ENCODE measurements at regions not wholly inside any gene's neighbourhood (a gene's known extent, or its start where the extent isn't known, plus 50 kb on each side); places are given as distances from the start of the nearest gene placed in this dataset.
"Not testable (repeated sequence)": the region's sequence is repeated elsewhere in the genome, so short reads cannot be mapped to it uniquely, and the experiment has no call there.

DNA sequence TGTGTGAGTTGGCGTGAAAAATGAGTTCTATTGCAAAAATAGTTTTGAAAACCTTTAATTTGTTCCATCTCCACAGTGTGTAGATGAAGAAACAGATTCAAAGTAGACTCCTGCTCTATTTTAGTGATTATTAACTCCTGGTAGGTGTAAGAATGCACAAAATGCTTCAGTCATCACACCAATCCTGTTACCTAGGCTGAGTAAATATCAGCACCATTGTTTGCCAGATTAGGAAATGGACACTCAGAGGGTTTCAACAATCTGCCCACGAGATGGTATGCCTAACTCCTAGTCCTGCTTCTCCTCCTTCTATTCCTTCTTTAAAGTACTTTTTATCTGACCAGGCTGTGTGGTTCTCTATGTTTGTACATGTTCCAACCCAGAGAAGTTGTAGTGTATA lies 108.9 kb upstream of the AHI1 start:
- Histone ChIP-seq H4K20me1 (ENCODE audit: control insufficient read depth, insufficient read depth, low read length, poor library complexity, severe bottlenecking) (no peaks in the 10 kb centered on the region), H3K27me3 (replicated peaks in 1 of 4; ENCODE audit: control extremely low read depth in 1 of 4, control insufficient read depth in 3 of 4, insufficient read depth in 4 of 4, low read length in 3 of 4) (no peaks in the 10 kb centered on the region), H2AFZ (ENCODE audit: insufficient read depth, low read depth, low read length, poor library complexity, severe bottlenecking) (no peak overlapping the region), H3K79me2 (ENCODE audit: control insufficient read depth, insufficient read depth, low read length) (no peaks in the 10 kb centered on the region), H3K9ac (ENCODE audit: low read length) (no peak overlapping the region), H3K9me3 (ENCODE audit: control extremely low read depth in 1 of 3, control insufficient read depth in 2 of 3, insufficient read depth in 1 of 3, low read length in 2 of 3) (peaks cover 0 to 3% (median 0%) of the 10 kb centered on the region in 3 donors), H3K4me2 (replicated peaks; ENCODE audit: low read depth, low read length, poor library complexity, severe bottlenecking) (no peak overlapping the region), H3K27ac (ENCODE audit: low read length in 2 of 2) (no peak overlapping the region), H3K4me1 (ENCODE audit: control insufficient read depth in 2 of 2, insufficient read depth in 2 of 2, low read length in 2 of 2) (no peaks in the 10 kb centered on the region), H3K36me3 (replicated peaks in 1 of 2; ENCODE audit: control extremely low read depth in 1 of 2, control insufficient read depth in 1 of 2, extremely low read depth in 1 of 2, insufficient read depth in 2 of 2, low read length in 1 of 2) (no peaks in the 10 kb centered on the region), H3K4me3 (ENCODE audit: control extremely low read depth in 1 of 5, extremely low read depth in 1 of 5, insufficient read depth in 1 of 5, low read depth in 2 of 5, low read length in 4 of 5) (no peak overlapping the region)
- ChIA-PET POLR2A (no interaction called here), CTCF (no interaction called here)
- intact Hi-C loops (cut with micrococcal nuclease) = no loop called here
- Mint-ChIP-seq H3K4me1 (no peaks in the 10 kb centered on the region), H3K27me3 (peaks cover 7% of the 10 kb centered on the region), H3K9me3 (ENCODE audit: insufficient read depth) (no peaks in the 10 kb centered on the region), H3K4me3 (no peak overlapping the region), H3K27ac (no peak overlapping the region)
- DNase-seq = no peak
- ATAC-seq (ENCODE audit: low read depth) = no peak
- WGBS (ENCODE audit: insufficient coverage) = no CpG with 5 or more reads among the region's 2 CpGs
- TF ChIP-seq, protein P1, sequence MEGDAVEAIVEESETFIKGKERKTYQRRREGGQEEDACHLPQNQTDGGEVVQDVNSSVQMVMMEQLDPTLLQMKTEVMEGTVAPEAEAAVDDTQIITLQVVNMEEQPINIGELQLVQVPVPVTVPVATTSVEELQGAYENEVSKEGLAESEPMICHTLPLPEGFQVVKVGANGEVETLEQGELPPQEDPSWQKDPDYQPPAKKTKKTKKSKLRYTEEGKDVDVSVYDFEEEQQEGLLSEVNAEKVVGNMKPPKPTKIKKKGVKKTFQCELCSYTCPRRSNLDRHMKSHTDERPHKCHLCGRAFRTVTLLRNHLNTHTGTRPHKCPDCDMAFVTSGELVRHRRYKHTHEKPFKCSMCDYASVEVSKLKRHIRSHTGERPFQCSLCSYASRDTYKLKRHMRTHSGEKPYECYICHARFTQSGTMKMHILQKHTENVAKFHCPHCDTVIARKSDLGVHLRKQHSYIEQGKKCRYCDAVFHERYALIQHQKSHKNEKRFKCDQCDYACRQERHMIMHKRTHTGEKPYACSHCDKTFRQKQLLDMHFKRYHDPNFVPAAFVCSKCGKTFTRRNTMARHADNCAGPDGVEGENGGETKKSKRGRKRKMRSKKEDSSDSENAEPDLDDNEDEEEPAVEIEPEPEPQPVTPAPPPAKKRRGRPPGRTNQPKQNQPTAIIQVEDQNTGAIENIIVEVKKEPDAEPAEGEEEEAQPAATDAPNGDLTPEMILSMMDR (IDR thresholded peaks at IDR 0.05) = no peak
- TF ChIP-seq EZH2 (IDR thresholded peaks at IDR 0.05; ENCODE audit: borderline replicate concordance, insufficient read depth, low read depth, low read length, poor library complexity, severe bottlenecking) = no peak

DNA sequence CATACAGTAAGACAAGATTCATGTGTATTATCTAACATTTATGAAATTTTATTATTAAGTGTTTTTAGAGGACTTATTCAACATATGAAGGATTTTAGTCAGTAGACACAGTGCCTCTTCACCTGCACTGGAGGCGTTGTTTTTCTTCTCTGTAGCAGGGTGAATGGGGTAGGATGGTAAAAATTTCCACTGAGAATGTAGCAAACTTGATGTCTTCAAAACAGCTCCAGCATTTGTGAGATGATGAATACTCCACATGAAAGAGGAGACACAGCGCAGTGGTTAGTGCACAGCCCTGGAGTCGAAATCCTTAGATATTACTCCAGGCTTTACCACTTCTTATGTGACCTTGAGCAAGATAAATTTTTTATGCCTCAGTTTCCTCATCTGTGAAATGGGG lies 110.5 kb upstream of the AHI1 start:
- Mint-ChIP-seq H3K27ac (no peak overlapping the region), H3K4me1 (no peaks in the 10 kb centered on the region), H3K27me3 (peaks cover 7% of the 10 kb centered on the region), H3K9me3 (ENCODE audit: insufficient read depth) (no peaks in the 10 kb centered on the region), H3K4me3 (no peak overlapping the region)
- Histone ChIP-seq H3K9me3 (ENCODE audit: control extremely low read depth in 1 of 3, control insufficient read depth in 2 of 3, insufficient read depth in 1 of 3, low read length in 2 of 3) (no peaks in the 10 kb centered on the region), H2AFZ (ENCODE audit: insufficient read depth, low read depth, low read length, poor library complexity, severe bottlenecking) (no peak overlapping the region), H3K36me3 (replicated peaks in 1 of 2; ENCODE audit: control extremely low read depth in 1 of 2, control insufficient read depth in 1 of 2, extremely low read depth in 1 of 2, insufficient read depth in 2 of 2, low read length in 1 of 2) (no peaks in the 10 kb centered on the region), H3K79me2 (ENCODE audit: control insufficient read depth, insufficient read depth, low read length) (no peaks in the 10 kb centered on the region), H3K27me3 (replicated peaks in 1 of 4; ENCODE audit: control extremely low read depth in 1 of 4, control insufficient read depth in 3 of 4, insufficient read depth in 4 of 4, low read length in 3 of 4) (no peaks in the 10 kb centered on the region), H3K4me1 (ENCODE audit: control insufficient read depth in 2 of 2, insufficient read depth in 2 of 2, low read length in 2 of 2) (no peaks in the 10 kb centered on the region), H3K4me2 (replicated peaks; ENCODE audit: low read depth, low read length, poor library complexity, severe bottlenecking) (no peak overlapping the region), H3K4me3 (ENCODE audit: control extremely low read depth in 1 of 5, extremely low read depth in 1 of 5, insufficient read depth in 1 of 5, low read depth in 2 of 5, low read length in 4 of 5) (no peak overlapping the region), H4K20me1 (ENCODE audit: control insufficient read depth, insufficient read depth, low read length, poor library complexity, severe bottlenecking) (no peaks in the 10 kb centered on the region), H3K27ac (ENCODE audit: low read length in 2 of 2) (no peak overlapping the region), H3K9ac (ENCODE audit: low read length) (no peak overlapping the region)
- CTCF ChIA-PET = no interaction called here
- TF ChIP-seq EZH2 (IDR thresholded peaks at IDR 0.05; ENCODE audit: borderline replicate concordance, insufficient read depth, low read depth, low read length, poor library complexity, severe bottlenecking) = no peak
- TF ChIP-seq, protein P1 (IDR thresholded peaks at IDR 0.05) = no peak
- POLR2A ChIA-PET = no interaction called here
- ATAC-seq (ENCODE audit: low read depth) = no peak
- WGBS (ENCODE audit: insufficient coverage) = 100% methylated on average over 1 of the region's 3 CpGs
- DNase-seq = no peak
- intact Hi-C loops (cut with micrococcal nuclease) = no loop called here

GRCh38 chr6:135610192-135610591 lies 112.7 kb upstream of the AHI1 start:
- H3K4me1 Mint-ChIP-seq; H3K36me3 ChIP-seq (replicated peaks in 1 of 2; ENCODE audit: control extremely low read depth in 1 of 2, control insufficient read depth in 1 of 2, extremely low read depth in 1 of 2, insufficient read depth in 2 of 2, low read length in 1 of 2); H3K4me3 Mint-ChIP-seq; ATAC-seq (ENCODE audit: low read depth); H3K4me3 ChIP-seq (ENCODE audit: control extremely low read depth in 1 of 5, extremely low read depth in 1 of 5, insufficient read depth in 1 of 5, low read depth in 2 of 5, low read length in 4 of 5); H3K4me1 ChIP-seq (ENCODE audit: control insufficient read depth in 2 of 2, insufficient read depth in 2 of 2, low read length in 2 of 2); H3K9ac ChIP-seq (ENCODE audit: low read length); H3K27ac ChIP-seq (ENCODE audit: low read length in 2 of 2); H2AFZ ChIP-seq (ENCODE audit: insufficient read depth, low read depth, low read length, poor library complexity, severe bottlenecking); H3K9me3 ChIP-seq (ENCODE audit: control extremely low read depth in 1 of 3, control insufficient read depth in 2 of 3, insufficient read depth in 1 of 3, low read length in 2 of 3); H3K79me2 ChIP-seq (ENCODE audit: control insufficient read depth, insufficient read depth, low read length); DNase-seq; H3K4me2 ChIP-seq (replicated peaks; ENCODE audit: low read depth, low read length, poor library complexity, severe bottlenecking); H3K27me3 Mint-ChIP-seq; POLR2A ChIA-PET; CTCF ChIA-PET; intact Hi-C loops (cut with micrococcal nuclease); H3K27me3 ChIP-seq (replicated peaks in 1 of 4; ENCODE audit: control extremely low read depth in 1 of 4, control insufficient read depth in 3 of 4, insufficient read depth in 4 of 4, low read length in 3 of 4); H3K27ac Mint-ChIP-seq; H4K20me1 ChIP-seq (ENCODE audit: control insufficient read depth, insufficient read depth, low read length, poor library complexity, severe bottlenecking); H3K9me3 Mint-ChIP-seq (ENCODE audit: insufficient read depth): not testable (repeated sequence)
- 89% methylated on average over 3 of the region's 6 CpGs for WGBS (ENCODE audit: insufficient coverage)

Measured in B cell (primary cell).